RWPE2 (cell line): ENCODE measurements at regions not wholly inside any gene's neighbourhood (a gene's known extent, or its start where the extent isn't known, plus 50 kb on each side); places are given as distances from the start of the nearest gene placed in this dataset.

Experiments used
- ATAC-seq: fragments of 200-7000 bp; cut with Tn5 transposase; 3 replicates; pipeline ENCODE4 v1.9.1; 2021; ENCODE audit warnings: low read depth
- DNase-seq: peaks from one replicate; pipeline ENCODE4 v3.0.0-alpha.2; 2020; ENCODE audit warnings: low spot score
- H3K27ac ChIP-seq: fragments of 450-650 bp; 2 replicates; pipeline ENCODE4 v1.5.1; 2017; ENCODE audit warnings: mild to moderate bottlenecking; ENCODE audit not compliant: poor library complexity, severe bottlenecking
- H3K27me3 ChIP-seq: fragments of 250-450 bp; sonication (Bioruptor Pico); 2 replicates; pipeline ENCODE4 v1.5.1; 2021; ENCODE audit warnings: mild to moderate bottlenecking, moderate library complexity; ENCODE audit not compliant: insufficient read depth, poor library complexity, severe bottlenecking
- H3K36me3 ChIP-seq: fragments of 250-450 bp; sonication (Bioruptor Pico); 2 replicates; pipeline ENCODE4 v1.5.1; 2020; ENCODE audit warnings: low read depth, mild to moderate bottlenecking, moderate library complexity
- H3K4me1 ChIP-seq: fragments of 250-450 bp; sonication (Bioruptor Pico); 2 replicates; pipeline ENCODE4 v1.5.1; 2021; ENCODE audit warnings: mild to moderate bottlenecking, moderate library complexity; ENCODE audit not compliant: insufficient read depth, poor library complexity, severe bottlenecking
- H3K4me3 ChIP-seq: fragments of 250-450 bp; sonication (Bioruptor Pico); 2 replicates; pipeline ENCODE4 v1.5.1; 2021; ENCODE audit warnings: mild to moderate bottlenecking, moderate library complexity; ENCODE audit not compliant: severe bottlenecking
- H3K9me3 ChIP-seq: fragments of 250-450 bp; sonication (Bioruptor Pico); 2 replicates; pipeline ENCODE4 v1.5.1; 2021; ENCODE audit warnings: mild to moderate bottlenecking, moderate library complexity; ENCODE audit not compliant: severe bottlenecking
- CTCF ChIP-seq: fragments of 450-650 bp; IDR thresholded peaks from one replicate; pipeline ENCODE4 v1.5.1; 2017; ENCODE audit warnings: mild to moderate bottlenecking, moderate library complexity; ENCODE audit not compliant: poor library complexity, severe bottlenecking

- TF ChIP-seq CTCF: no peak
- H3K27ac ChIP-seq: no peak overlapping the region
- no peaks in the 10 kb centered on the region for H3K36me3 ChIP-seq
- no peak for ATAC-seq
- H3K4me3 ChIP-seq: no peak overlapping the region
- no peaks in the 10 kb centered on the region for H3K9me3 ChIP-seq
- no peaks in the 10 kb centered on the region for H3K4me1 ChIP-seq
- no peaks in the 10 kb centered on the region for H3K27me3 ChIP-seq
- no peak for DNase-seq
Observed at GRCh38 chr3:94965867-94966475, 903.1 kb downstream of the NSUN3 start.

- Histone ChIP-seq H3K4me1 (no peaks in the 10 kb centered on the region), H3K27me3 (no peaks in the 10 kb centered on the region), H3K27ac (no peak overlapping the region), H3K36me3 (no peaks in the 10 kb centered on the region), H3K9me3 (no peaks in the 10 kb centered on the region), H3K4me3 (no peak overlapping the region)
- ATAC-seq (no peak), DNase-seq (no peak)
- no peak for TF ChIP-seq CTCF
Observed at GRCh38 chr3:94967196-94967595, 904.3 kb downstream of the NSUN3 start.

GRCh38 chr3:94968519-94968918 is 905.7 kb downstream of the NSUN3 start:
- DNase-seq (no peak), ATAC-seq (no peak)
- TF ChIP-seq CTCF: no peak
- H3K36me3 ChIP-seq: no peaks in the 10 kb centered on the region
- no peaks in the 10 kb centered on the region for H3K27me3 ChIP-seq
- no peak overlapping the region for H3K4me3 ChIP-seq
- H3K4me1 ChIP-seq: no peaks in the 10 kb centered on the region
- H3K27ac ChIP-seq: no peak overlapping the region
- H3K9me3 ChIP-seq: no peaks in the 10 kb centered on the region

- H3K9me3 ChIP-seq: no peaks in the 10 kb centered on the region
- TF ChIP-seq CTCF: no peak
- H3K27ac ChIP-seq: no peak overlapping the region
- no peaks in the 10 kb centered on the region for H3K27me3 ChIP-seq
- no peak overlapping the region for H3K4me3 ChIP-seq
- H3K36me3 ChIP-seq: no peaks in the 10 kb centered on the region
- ATAC-seq: no peak
- no peak for DNase-seq
- no peaks in the 10 kb centered on the region for H3K4me1 ChIP-seq
Observed at GRCh38 chr3:94972066-94972465, 909.2 kb downstream of the NSUN3 start.

GRCh38 chr3:94978084-94978483 is 915.2 kb downstream of the NSUN3 start:
- no peaks in the 10 kb centered on the region for H3K4me1 ChIP-seq
- H3K27me3 ChIP-seq: no peaks in the 10 kb centered on the region
- H3K27ac ChIP-seq: no peak overlapping the region
- H3K9me3 ChIP-seq: no peaks in the 10 kb centered on the region
- DNase-seq (no peak), ATAC-seq (no peak)
- no peak overlapping the region for H3K4me3 ChIP-seq
- no peaks in the 10 kb centered on the region for H3K36me3 ChIP-seq
- no peak for TF ChIP-seq CTCF
